ENCODE measurements at regions not wholly inside any gene's neighbourhood (a gene's known extent, or its start where the extent isn't known, plus 50 kb on each side); places are given as distances from the start of the nearest gene placed in this dataset.

GRCh38 chr19:34305221-34306083, 51.1 kb downstream of the GARRE1 start:
- TF ChIP-seq CTCF (IDR thresholded peaks at IDR 0.05; ENCODE audit: insufficient read depth, low read depth, low read length), result no peak
- no peaks in the 10 kb centered on the region for H3K27me3 ChIP-seq (ENCODE audit: control insufficient read depth, insufficient read depth, low read length)
- no peak overlapping the region for H3K4me3 ChIP-seq (ENCODE audit: low read depth, low read length)
- no peak for DNase-seq (ENCODE audit: low read depth)
- CTCF ChIA-PET, result interaction anchor here (0.6 to 1.9 kb wide), 3 partner anchors 8 to 11 kb away, joined by 3 to 4 read pairs (median 3); no protein-coding TSS in a partner anchor
- POLR2A ChIA-PET, result no interaction called here
- H3K36me3 ChIP-seq (ENCODE audit: control insufficient read depth, insufficient read depth, low read length), result peaks cover 1% of the 10 kb centered on the region; the same call in 1 of the 2 replicates

DNA sequence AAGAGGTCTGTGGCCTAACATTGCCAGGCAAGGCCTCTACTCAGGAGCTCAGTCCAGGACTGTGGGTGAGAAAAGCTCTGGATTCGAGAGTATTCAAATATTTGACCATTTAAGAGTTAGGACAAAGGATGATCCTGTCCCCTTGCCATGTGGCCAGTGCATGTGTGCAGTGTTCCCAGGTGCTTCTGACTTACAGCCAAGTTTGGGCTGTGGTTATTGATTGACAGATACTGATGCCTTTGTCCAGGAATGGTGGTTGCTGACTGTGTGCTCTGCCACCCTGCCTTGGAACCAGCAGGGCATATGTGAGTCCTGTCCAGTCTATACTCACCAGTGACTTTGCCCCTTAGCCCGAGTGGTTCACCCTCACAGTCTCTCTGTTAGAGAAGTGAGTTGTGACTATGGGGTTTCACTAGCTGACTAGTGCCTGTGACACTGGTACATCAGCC, 51.9 kb downstream of the GARRE1 start:
- TF ChIP-seq CTCF (IDR thresholded peaks at IDR 0.05; ENCODE audit: insufficient read depth, low read depth, low read length), result no peak
- DNase-seq (ENCODE audit: low read depth), result no peak
- H3K4me3 ChIP-seq (ENCODE audit: low read depth, low read length), result no peak overlapping the region
- POLR2A ChIA-PET, result no interaction called here
- CTCF ChIA-PET, result interaction anchor here (0.6 to 1.9 kb wide), 3 partner anchors 8 to 24 kb away, joined by 3 to 4 read pairs (median 3); no protein-coding TSS in a partner anchor
- no peaks in the 10 kb centered on the region for H3K27me3 ChIP-seq (ENCODE audit: control insufficient read depth, insufficient read depth, low read length)
- H3K36me3 ChIP-seq (ENCODE audit: control insufficient read depth, insufficient read depth, low read length), result no peaks in the 10 kb centered on the region; the same call in 1 of the 2 replicates

DNA sequence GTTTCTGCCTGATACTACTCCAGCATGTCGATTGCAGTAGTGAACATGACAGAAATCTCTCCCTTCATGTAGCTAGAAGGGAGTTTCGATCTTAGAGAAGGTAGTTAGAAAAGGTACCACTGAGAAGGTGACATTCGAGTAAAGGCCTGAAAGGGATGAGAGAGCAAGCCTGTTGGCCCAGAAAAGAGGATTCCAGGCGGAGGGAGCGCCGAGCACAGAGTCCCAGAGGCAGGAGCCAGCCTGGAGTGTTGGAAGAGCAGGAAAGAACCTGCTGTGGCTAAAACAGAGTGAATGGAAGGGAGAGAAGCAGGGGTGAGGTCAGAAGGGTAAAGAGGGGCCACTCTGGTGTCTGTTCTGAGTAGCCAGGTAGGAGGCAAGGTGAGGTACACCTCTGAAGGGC, 52.5 kb downstream of the GARRE1 start:
- Histone ChIP-seq H3K4me3 (ENCODE audit: low read depth, low read length) (no peak overlapping the region), H3K27me3 (ENCODE audit: control insufficient read depth, insufficient read depth, low read length) (no peaks in the 10 kb centered on the region), H3K36me3 (ENCODE audit: control insufficient read depth, insufficient read depth, low read length) (no peaks in the 10 kb centered on the region; the same call in 1 of the 2 replicates)
- DNase-seq (ENCODE audit: low read depth), result no peak
- ChIA-PET POLR2A (no interaction called here), CTCF (interaction anchor here (0.9 to 1.9 kb wide), 2 partner anchors 11 to 23 kb away, joined by 3 to 4 read pairs; no protein-coding TSS in a partner anchor)
- no peak for TF ChIP-seq CTCF (IDR thresholded peaks at IDR 0.05; ENCODE audit: insufficient read depth, low read depth, low read length)

DNA sequence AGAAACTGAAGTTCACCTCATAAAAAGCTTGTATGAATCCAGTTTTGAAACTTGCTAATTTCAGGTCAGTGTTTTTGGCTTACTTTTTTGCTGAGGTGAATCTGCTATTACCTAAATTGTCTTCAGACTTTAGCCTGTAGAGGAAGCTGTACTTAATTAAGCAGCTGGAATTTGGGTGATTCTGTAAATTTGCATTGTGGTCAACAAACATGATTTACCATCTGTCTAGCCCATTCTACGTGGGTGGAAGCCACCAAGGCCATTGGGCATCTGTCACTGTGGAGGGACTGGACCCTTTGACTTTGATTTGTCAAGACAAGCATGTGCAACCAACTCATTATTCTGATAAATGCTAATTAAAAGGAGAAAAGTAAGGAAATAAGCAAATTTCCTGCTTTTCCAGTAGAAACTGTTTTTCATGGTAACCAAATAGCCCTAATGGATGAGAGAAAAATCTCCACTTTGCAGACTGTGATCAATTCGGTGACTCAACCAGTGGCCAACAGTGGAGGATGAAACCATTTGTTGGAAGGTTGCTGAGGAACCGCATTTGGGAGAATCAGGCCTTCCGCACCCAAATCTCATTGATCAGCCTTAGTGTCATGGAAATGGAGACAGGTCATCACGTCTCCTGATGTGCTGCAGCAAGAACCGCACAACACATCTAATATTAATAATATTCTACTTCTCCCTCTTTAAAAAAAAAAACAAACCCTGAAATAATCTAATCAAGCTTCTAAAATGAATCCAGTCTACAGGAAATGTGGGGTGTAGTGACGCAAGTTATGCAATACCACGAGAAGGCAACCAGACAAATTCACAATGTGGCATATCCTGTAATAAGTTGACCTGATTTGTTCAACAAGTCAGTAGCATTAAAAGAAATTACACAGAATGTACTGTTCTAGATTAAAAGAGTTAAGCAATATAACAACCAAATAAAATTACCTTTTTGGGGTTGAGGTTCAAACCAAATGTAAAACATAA, 54.3 kb downstream of the GARRE1 start:
- TF ChIP-seq CTCF (IDR thresholded peaks at IDR 0.05; ENCODE audit: insufficient read depth, low read depth, low read length), result no peak
- ChIA-PET CTCF (no interaction called here), POLR2A (interaction anchor here (1.0 kb wide), 1 partner anchor 135 kb away, joined by 3 read pairs; no protein-coding TSS in a partner anchor)
- no peaks in the 10 kb centered on the region; the same call in 1 of the 2 replicates for H3K36me3 ChIP-seq (ENCODE audit: control insufficient read depth, insufficient read depth, low read length)
- no peaks in the 10 kb centered on the region for H3K27me3 ChIP-seq (ENCODE audit: control insufficient read depth, insufficient read depth, low read length)
- H3K4me3 ChIP-seq (ENCODE audit: low read depth, low read length), result no peak overlapping the region
- no peak for DNase-seq (ENCODE audit: low read depth)
